Osteoblast (primary cell): ENCODE measurements at regions not wholly inside any gene's neighbourhood (a gene's known extent, or its start where the extent isn't known, plus 50 kb on each side); places are given as distances from the start of the nearest gene placed in this dataset.

ENCODE experiments used
- DNase-seq: peaks from one replicate; pipeline ENCODE4 v3.0.0; 2011; ENCODE audit warnings: low spot score, mixed read lengths; ENCODE audit not compliant: insufficient read length; ENCODE audit errors: missing footprints
- H2AFZ ChIP-seq: 2 replicates; pipeline ENCODE4 v1.6.0; 2011; ENCODE audit warnings: mild to moderate bottlenecking, low read length
- H3K27ac ChIP-seq: 2 replicates; pipeline ENCODE4 v1.5.1; 2011; ENCODE audit warnings: mild to moderate bottlenecking, low read depth, low read length, moderate library complexity
- H3K27me3 ChIP-seq: 2 replicates; pipeline ENCODE4 v1.6.0; 2012; ENCODE audit warnings: mild to moderate bottlenecking, control low read depth, inconsistent platforms, low read length, moderate library complexity; ENCODE audit not compliant: insufficient read depth
- H3K36me3 ChIP-seq: 2 replicates; pipeline ENCODE4 v1.5.1; 2011; ENCODE audit warnings: mild to moderate bottlenecking, low read length, control low read depth, moderate library complexity; ENCODE audit not compliant: insufficient read depth
- H3K4me1 ChIP-seq: 2 replicates; pipeline ENCODE4 v1.5.1; 2011; ENCODE audit warnings: mild to moderate bottlenecking, low read length, control low read depth, moderate library complexity; ENCODE audit not compliant: insufficient read depth
- H3K4me2 ChIP-seq: 2 replicates; pipeline ENCODE4 v1.6.0; 2011; ENCODE audit warnings: mild to moderate bottlenecking, low read length; ENCODE audit not compliant: insufficient read depth
- H3K4me3 ChIP-seq: fragments of 200-600 bp; sonication (generic); 3 replicates; pipeline ENCODE4 v1.5.1; 2012; ENCODE audit warnings: mild to moderate bottlenecking, low read length, inconsistent platforms; ENCODE audit not compliant: insufficient read depth
- H3K79me2 ChIP-seq: 2 replicates; pipeline ENCODE4 v1.6.0; 2012; ENCODE audit warnings: mild to moderate bottlenecking, low read length, control low read depth, inconsistent platforms; ENCODE audit not compliant: insufficient read depth
- H3K9me3 ChIP-seq: 2 replicates; pipeline ENCODE4 v1.5.1; 2011; ENCODE audit warnings: low read depth, low read length, control low read depth
- H4K20me1 ChIP-seq: 2 replicates; pipeline ENCODE4 v1.6.0; 2012; ENCODE audit warnings: mild to moderate bottlenecking, low read length, control low read depth; ENCODE audit not compliant: insufficient read depth
- CTCF ChIP-seq: IDR thresholded peaks from 2 replicates; pipeline ENCODE4 v1.5.1; 2011; ENCODE audit warnings: mild to moderate bottlenecking, low read depth, low read length, moderate library complexity; ENCODE audit errors: extremely low read depth

DNA sequence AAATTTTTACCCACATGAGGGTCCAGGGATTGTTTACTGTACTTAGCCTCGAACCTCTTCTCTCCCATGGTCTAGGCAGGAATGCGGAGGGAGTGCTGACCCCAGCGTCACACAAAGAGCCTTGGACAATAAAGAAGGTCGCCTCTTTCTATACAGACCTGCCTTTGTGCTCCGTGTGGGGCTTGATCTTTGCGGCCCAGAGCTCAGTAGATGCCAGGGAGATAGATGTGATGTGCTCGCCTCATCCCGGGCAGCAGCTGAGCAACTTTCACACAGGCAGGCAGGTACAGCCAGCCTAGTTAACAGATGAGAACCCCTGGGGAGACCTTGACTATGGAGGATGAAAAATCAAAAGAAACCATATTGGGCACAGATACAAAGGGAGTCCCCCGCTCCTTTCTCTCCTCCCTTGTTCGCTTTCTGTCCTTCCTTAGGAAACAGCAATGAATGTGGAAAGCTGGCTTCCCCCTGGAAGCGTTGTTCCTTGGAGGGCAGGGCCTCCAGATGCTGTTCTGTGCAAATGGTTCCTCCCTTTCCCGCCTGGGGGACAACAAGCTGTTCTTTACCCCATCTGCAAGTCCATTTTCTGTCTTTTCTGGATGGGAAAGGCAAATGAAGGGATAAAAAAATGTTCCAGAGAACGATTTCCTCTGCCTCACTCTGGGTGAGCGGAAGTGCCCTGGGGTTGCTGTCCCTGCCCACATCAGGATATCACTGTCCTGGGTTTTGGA, 128.3 kb downstream of the OLIG3 start:
- H3K27me3 ChIP-seq = no peaks in the 10 kb centered on the region
- H3K36me3 ChIP-seq = no peaks in the 10 kb centered on the region
- H3K4me1 ChIP-seq = no peaks in the 10 kb centered on the region
- H3K4me2 ChIP-seq = no peak overlapping the region
- no peak overlapping the region for H3K27ac ChIP-seq
- no peak for TF ChIP-seq CTCF
- no peaks in the 10 kb centered on the region for H4K20me1 ChIP-seq
- H3K9me3 ChIP-seq = no peaks in the 10 kb centered on the region
- H3K79me2 ChIP-seq = no peaks in the 10 kb centered on the region
- no peak overlapping the region for H3K4me3 ChIP-seq
- H2AFZ ChIP-seq = no peak overlapping the region
- DNase-seq = no peak

DNA sequence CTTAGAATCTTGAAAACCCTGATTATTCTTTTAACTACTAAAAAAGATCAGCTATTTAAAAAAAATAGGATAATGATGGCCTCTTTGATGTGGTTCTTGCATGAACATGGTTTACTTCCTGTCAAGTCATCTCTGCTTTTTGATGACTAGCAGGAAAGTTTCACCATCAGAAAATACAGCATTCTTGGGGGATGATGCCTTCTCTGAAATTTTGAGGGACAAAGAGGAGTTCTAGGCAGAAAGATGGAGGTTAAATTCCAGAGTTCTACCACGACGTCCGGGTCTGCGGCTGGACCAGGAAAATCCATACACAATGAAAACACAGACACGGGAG, 130.4 kb downstream of the OLIG3 start:
- no peak overlapping the region for H3K4me2 ChIP-seq
- no peak overlapping the region for H3K27ac ChIP-seq
- H3K4me1 ChIP-seq = no peaks in the 10 kb centered on the region
- H2AFZ ChIP-seq = no peak overlapping the region
- TF ChIP-seq CTCF = no peak
- H3K9me3 ChIP-seq = no peaks in the 10 kb centered on the region
- H3K36me3 ChIP-seq = no peaks in the 10 kb centered on the region
- no peak for DNase-seq
- no peaks in the 10 kb centered on the region for H3K27me3 ChIP-seq
- no peaks in the 10 kb centered on the region for H3K79me2 ChIP-seq
- no peak overlapping the region for H3K4me3 ChIP-seq
- no peaks in the 10 kb centered on the region for H4K20me1 ChIP-seq

DNA sequence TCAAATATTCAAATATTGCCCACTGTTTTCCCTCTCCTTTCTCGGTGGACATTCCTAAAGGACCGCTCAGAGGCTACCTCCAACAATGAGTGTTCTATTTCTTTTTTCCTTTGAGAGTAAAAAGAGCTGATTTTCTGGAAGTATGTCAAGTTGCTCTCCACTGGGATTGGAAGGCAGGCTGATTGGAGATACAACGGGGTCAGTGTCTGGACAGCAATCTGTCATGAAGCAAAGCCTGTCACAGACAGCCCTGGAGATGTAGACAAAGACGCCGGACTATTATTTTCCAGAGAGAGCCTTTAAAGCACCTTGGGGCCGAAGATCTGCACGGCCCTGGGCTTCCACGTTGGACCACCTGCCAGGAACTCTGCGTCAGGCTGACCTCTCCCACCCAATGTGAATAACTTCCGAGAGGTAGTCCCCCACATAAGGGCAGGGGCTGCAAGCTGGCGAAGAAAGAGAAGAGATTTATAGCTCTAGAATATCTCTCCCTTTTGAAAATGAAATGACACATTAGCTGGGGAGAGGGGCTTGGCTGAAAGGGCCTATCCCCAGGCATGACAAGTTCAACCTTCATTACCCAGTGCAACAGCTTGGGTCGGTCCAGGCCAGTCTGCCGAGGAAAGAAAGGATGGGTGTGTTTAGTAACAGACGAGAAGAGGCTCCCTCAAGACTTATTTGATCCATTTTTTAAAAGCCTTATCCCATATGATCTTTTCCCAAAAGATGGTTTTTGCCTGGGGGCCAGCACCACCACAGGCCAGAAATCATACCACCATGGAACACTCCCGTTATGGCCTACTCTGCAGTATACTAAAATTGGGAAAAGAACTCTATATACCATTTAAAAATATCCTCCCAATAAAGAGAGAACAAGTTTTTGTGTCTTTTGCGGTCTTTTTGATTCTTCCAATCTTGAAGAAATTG, 131.1 kb downstream of the OLIG3 start:
- Histone ChIP-seq H3K9me3 (no peaks in the 10 kb centered on the region), H3K4me3 (no peak overlapping the region), H3K36me3 (no peaks in the 10 kb centered on the region), H3K27ac (no peak overlapping the region), H3K79me2 (no peaks in the 10 kb centered on the region), H3K4me2 (no peak overlapping the region), H2AFZ (no peak overlapping the region), H3K4me1 (no peaks in the 10 kb centered on the region), H3K27me3 (no peaks in the 10 kb centered on the region), H4K20me1 (no peaks in the 10 kb centered on the region)
- TF ChIP-seq CTCF = no peak
- DNase-seq = no peak

DNA sequence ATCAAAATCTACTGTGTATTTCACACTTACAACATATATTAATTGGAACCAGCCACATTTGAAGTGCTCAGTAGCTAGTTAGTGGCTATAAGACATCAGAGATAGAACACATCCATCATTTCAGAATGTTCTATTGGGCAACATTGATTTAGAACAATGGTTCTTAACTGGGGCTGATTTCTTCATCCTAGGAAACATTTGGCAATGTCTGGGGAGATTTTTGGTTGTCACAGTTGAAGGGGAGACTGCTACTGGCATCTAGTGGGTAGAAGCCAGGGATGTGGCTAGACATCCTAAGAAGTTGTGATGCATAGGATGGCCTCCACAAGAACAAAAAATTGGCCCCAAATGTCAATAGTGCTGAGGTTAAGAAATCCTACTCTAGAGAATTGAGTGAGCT, 132.5 kb downstream of the OLIG3 start:
- no peak for TF ChIP-seq CTCF
- Histone ChIP-seq H2AFZ (no peak overlapping the region), H3K4me2 (no peak overlapping the region), H3K79me2 (no peaks in the 10 kb centered on the region), H4K20me1 (no peaks in the 10 kb centered on the region), H3K4me3 (no peak overlapping the region), H3K36me3 (no peaks in the 10 kb centered on the region), H3K27me3 (no peaks in the 10 kb centered on the region), H3K9me3 (no peaks in the 10 kb centered on the region), H3K4me1 (no peaks in the 10 kb centered on the region), H3K27ac (no peak overlapping the region)
- DNase-seq = no peak
